ENCODE measurements at regions not wholly inside any gene's neighbourhood (a gene's known extent, or its start where the extent isn't known, plus 50 kb on each side); places are given as distances from the start of the nearest gene placed in this dataset.

GRCh38 chr22:49155039-49155769 is 672.5 kb downstream of the BRD1 start:
- H3K36me3 Mint-ChIP-seq (ENCODE audit: low read depth), result no peaks in the 10 kb centered on the region
- H3K27me3 Mint-ChIP-seq (ENCODE audit: low read depth), result peaks cover 33% of the 10 kb centered on the region
- H3K4me1 Mint-ChIP-seq, result no peaks in the 10 kb centered on the region
- H3K27ac Mint-ChIP-seq, result no peak overlapping the region
- no peak for TF ChIP-seq CTCF (IDR thresholded peaks at IDR 0.05; ENCODE audit: unreplicated experiment in 3 of 3)
- H3K9me3 Mint-ChIP-seq, result no peaks in the 10 kb centered on the region
- H3K4me3 Mint-ChIP-seq, result no peak overlapping the region

DNA sequence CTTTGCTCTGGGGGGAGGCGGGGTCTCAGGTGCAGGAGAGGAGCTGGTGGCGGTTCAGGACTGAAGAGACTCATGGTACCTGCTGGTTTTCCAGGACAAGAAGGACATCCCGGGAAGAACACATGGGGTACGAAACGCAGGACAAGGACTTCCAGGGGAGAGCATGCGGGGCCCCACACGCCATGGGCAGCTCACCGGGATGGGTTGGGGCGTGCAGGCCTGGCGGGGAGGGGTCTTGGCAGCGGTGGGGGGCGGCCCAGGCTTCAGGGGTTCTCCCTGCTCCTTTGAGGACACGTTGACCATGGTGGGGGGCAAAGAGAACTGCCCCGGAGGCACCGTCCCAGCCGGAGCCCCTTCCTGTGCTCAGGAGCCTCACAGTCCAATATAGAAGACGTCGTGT is 673.2 kb downstream of the BRD1 start:
- H3K36me3 Mint-ChIP-seq (ENCODE audit: low read depth), result no peaks in the 10 kb centered on the region
- no peak overlapping the region for H3K4me3 Mint-ChIP-seq
- no peaks in the 10 kb centered on the region for H3K9me3 Mint-ChIP-seq
- no peaks in the 10 kb centered on the region for H3K4me1 Mint-ChIP-seq
- no peak for TF ChIP-seq CTCF (IDR thresholded peaks at IDR 0.05; ENCODE audit: unreplicated experiment in 3 of 3)
- peaks cover 33% of the 10 kb centered on the region for H3K27me3 Mint-ChIP-seq (ENCODE audit: low read depth)
- H3K27ac Mint-ChIP-seq, result no peak overlapping the region

GRCh38 chr22:49153921-49154320 is 673.8 kb downstream of the BRD1 start:
- Mint-ChIP-seq H3K36me3 (ENCODE audit: low read depth) (no peaks in the 10 kb centered on the region), H3K4me3 (no peak overlapping the region), H3K9me3 (no peaks in the 10 kb centered on the region), H3K27ac (no peak overlapping the region), H3K27me3 (ENCODE audit: low read depth) (peaks cover 34% of the 10 kb centered on the region), H3K4me1 (no peaks in the 10 kb centered on the region)
- TF ChIP-seq CTCF (IDR thresholded peaks at IDR 0.05; ENCODE audit: unreplicated experiment in 3 of 3), result no peak

DNA sequence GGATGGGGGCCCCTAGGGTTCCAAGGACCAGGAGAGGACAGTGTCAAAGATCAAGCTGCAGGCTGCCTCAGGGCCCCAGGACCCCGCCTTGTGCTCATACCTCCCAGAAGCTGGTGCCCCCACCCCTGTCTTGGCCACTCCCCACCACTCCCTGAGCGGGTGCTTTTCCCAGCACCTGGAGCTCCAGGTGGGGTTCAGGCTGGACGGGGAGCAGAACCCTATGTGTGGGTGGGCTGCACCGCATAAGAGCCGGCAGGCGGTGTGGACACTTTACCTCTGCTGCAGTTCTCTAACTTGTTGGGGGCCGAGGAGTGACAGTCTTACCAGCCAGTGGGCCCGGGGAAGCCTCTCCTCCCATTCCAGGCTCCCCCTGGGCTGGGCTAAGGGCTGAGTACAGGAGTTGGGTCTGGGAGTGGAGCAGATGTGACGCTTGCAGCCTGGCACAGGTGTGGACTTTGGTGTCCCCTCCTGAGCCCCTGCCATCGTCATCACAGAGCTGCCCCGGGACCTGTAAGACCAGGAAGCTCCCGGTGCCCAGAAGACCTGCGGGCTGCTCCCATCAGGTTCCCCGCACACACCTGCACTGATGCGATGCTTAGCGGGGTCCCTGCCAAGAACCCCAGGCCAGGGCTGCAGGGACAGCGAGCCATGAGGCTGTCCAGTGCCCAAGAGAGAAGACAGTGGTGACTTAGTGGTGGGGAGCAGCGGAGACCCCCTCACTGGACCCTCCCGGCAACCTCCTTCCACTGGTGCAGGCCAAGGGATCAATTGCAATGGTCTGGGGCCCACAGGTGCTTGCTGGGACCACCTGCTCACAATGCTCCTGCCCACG is 674.5 kb downstream of the BRD1 start:
- TF ChIP-seq CTCF (IDR thresholded peaks at IDR 0.05; ENCODE audit: unreplicated experiment in 3 of 3), result no peak
- H3K9me3 Mint-ChIP-seq, result no peaks in the 10 kb centered on the region
- no peak overlapping the region for H3K27ac Mint-ChIP-seq
- no peaks in the 10 kb centered on the region for H3K4me1 Mint-ChIP-seq
- H3K4me3 Mint-ChIP-seq, result no peak overlapping the region
- H3K36me3 Mint-ChIP-seq (ENCODE audit: low read depth), result no peaks in the 10 kb centered on the region
- H3K27me3 Mint-ChIP-seq (ENCODE audit: low read depth), result peaks cover 36% of the 10 kb centered on the region

DNA sequence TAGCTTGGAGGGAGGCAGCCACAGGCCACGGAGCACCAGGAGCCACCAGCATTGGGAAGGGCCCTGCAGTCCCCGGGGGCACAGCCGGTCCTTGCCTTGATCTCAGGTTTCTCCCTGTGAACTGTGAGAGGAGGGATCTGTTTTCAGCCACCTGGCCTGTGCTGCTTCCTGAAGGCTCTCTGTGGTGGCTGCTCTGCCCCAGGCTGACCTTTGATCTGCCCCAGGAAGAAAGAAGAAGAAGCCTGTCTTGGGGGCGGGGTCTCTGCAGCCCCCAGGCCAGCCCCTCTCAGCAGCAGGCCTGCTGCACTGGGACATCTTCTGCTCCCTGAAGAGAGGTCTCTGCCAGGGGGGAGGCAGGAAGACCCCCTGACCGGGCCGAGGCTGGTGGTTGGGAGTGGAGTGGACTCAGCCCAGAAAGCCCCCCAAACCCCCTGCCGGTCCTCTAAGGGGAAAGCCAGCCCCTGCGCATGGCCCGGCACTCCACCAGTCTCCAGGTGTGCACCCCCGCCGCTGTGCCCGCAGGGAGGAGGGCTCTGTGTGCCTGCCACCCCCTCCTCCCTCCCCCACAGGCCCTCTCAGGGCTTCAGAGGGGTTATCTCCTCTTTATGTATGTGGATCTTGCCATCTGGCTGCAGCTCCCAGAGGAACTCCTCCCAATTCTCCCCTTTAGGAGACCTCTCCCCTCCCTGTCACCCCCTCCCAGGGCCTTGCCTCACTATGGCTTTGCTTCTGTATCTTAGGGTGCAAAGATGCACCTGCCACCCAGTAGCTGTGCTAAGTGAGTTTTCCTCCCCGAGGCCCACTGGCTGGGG is 675.3 kb downstream of the BRD1 start:
- no peaks in the 10 kb centered on the region for H3K4me1 Mint-ChIP-seq
- no peak overlapping the region for H3K4me3 Mint-ChIP-seq
- no peak for TF ChIP-seq CTCF (IDR thresholded peaks at IDR 0.05; ENCODE audit: unreplicated experiment in 3 of 3)
- H3K27me3 Mint-ChIP-seq (ENCODE audit: low read depth), result peaks cover 32% of the 10 kb centered on the region
- H3K36me3 Mint-ChIP-seq (ENCODE audit: low read depth), result no peaks in the 10 kb centered on the region
- no peaks in the 10 kb centered on the region for H3K9me3 Mint-ChIP-seq
- no peak overlapping the region for H3K27ac Mint-ChIP-seq

All from nephron (organoid).